ENCODE measurements at regions not wholly inside any gene's neighbourhood (a gene's known extent, or its start where the extent isn't known, plus 50 kb on each side); places are given as distances from the start of the nearest gene placed in this dataset.

- no peak for TF ChIP-seq REST (IDR thresholded peaks at IDR 0.05; ENCODE audit: borderline replicate concordance)
- no peak for TF ChIP-seq REST (CRISPR knock-in tag; IDR thresholded peaks at IDR 0.05; ENCODE audit: low read depth)
- TF ChIP-seq YY1 (IDR thresholded peaks at IDR 0.05; ENCODE audit: borderline replicate concordance in 1 of 3, control insufficient read depth in 1 of 3, extremely low read depth in 1 of 3, insufficient read depth in 3 of 3, insufficient read length in 1 of 3, insufficient replicate concordance in 2 of 3, low read depth in 1 of 3, low read length in 2 of 3) = no peak
- no peak for TF ChIP-seq ZNF384 (IDR thresholded peaks at IDR 0.05; ENCODE audit: low read depth, low read length)
- TF ChIP-seq PBX2 (CRISPR knock-in tag; IDR thresholded peaks at IDR 0.05; ENCODE audit: low read depth) = no peak
- TF ChIP-seq PBX2 (tag; conservative IDR thresholded peaks at IDR 0.05; ENCODE audit: low read depth) = no peak
- TF ChIP-seq POLR2H (tag; IDR thresholded peaks at IDR 0.05; ENCODE audit: low read depth) = no peak
- no peak for TF ChIP-seq FOXP1 (CRISPR knock-in tag; IDR thresholded peaks at IDR 0.05)
- TF ChIP-seq MIER1 (IDR thresholded peaks at IDR 0.05; ENCODE audit: low read depth) = no peak
- TF ChIP-seq GMEB1 (CRISPR knock-in tag; IDR thresholded peaks at IDR 0.05) = no peak
These were observed 198.4 kb downstream of the KLHL28 start (continued) for GRCh38 chr14:44763356-44763755.

Measured in K562 (cell line).